Osteoblast (primary cell): ENCODE measurements at regions not wholly inside any gene's neighbourhood (a gene's known extent, or its start where the extent isn't known, plus 50 kb on each side); places are given as distances from the start of the nearest gene placed in this dataset.

ENCODE experiments used
- DNase-seq: peaks from one replicate; pipeline ENCODE4 v3.0.0; 2011; ENCODE audit warnings: low spot score, mixed read lengths; ENCODE audit not compliant: insufficient read length; ENCODE audit errors: missing footprints
- H2AFZ ChIP-seq: 2 replicates; pipeline ENCODE4 v1.6.0; 2011; ENCODE audit warnings: mild to moderate bottlenecking, low read length
- H3K27ac ChIP-seq: 2 replicates; pipeline ENCODE4 v1.5.1; 2011; ENCODE audit warnings: mild to moderate bottlenecking, low read depth, low read length, moderate library complexity
- H3K27me3 ChIP-seq: 2 replicates; pipeline ENCODE4 v1.6.0; 2012; ENCODE audit warnings: mild to moderate bottlenecking, control low read depth, inconsistent platforms, low read length, moderate library complexity; ENCODE audit not compliant: insufficient read depth
- H3K36me3 ChIP-seq: 2 replicates; pipeline ENCODE4 v1.5.1; 2011; ENCODE audit warnings: mild to moderate bottlenecking, low read length, control low read depth, moderate library complexity; ENCODE audit not compliant: insufficient read depth
- H3K4me1 ChIP-seq: 2 replicates; pipeline ENCODE4 v1.5.1; 2011; ENCODE audit warnings: mild to moderate bottlenecking, low read length, control low read depth, moderate library complexity; ENCODE audit not compliant: insufficient read depth
- H3K4me2 ChIP-seq: 2 replicates; pipeline ENCODE4 v1.6.0; 2011; ENCODE audit warnings: mild to moderate bottlenecking, low read length; ENCODE audit not compliant: insufficient read depth
- H3K4me3 ChIP-seq: fragments of 200-600 bp; sonication (generic); 3 replicates; pipeline ENCODE4 v1.5.1; 2012; ENCODE audit warnings: mild to moderate bottlenecking, low read length, inconsistent platforms; ENCODE audit not compliant: insufficient read depth
- H3K79me2 ChIP-seq: 2 replicates; pipeline ENCODE4 v1.6.0; 2012; ENCODE audit warnings: mild to moderate bottlenecking, low read length, control low read depth, inconsistent platforms; ENCODE audit not compliant: insufficient read depth
- H3K9me3 ChIP-seq: 2 replicates; pipeline ENCODE4 v1.5.1; 2011; ENCODE audit warnings: low read depth, low read length, control low read depth
- H4K20me1 ChIP-seq: 2 replicates; pipeline ENCODE4 v1.6.0; 2012; ENCODE audit warnings: mild to moderate bottlenecking, low read length, control low read depth; ENCODE audit not compliant: insufficient read depth
- CTCF ChIP-seq: IDR thresholded peaks from 2 replicates; pipeline ENCODE4 v1.5.1; 2011; ENCODE audit warnings: mild to moderate bottlenecking, low read depth, low read length, moderate library complexity; ENCODE audit errors: extremely low read depth

- H3K9me3 ChIP-seq, result no peaks in the 10 kb centered on the region
- no peak for TF ChIP-seq CTCF
- H4K20me1 ChIP-seq, result no peaks in the 10 kb centered on the region
- H3K4me3 ChIP-seq, result no peak overlapping the region
- no peaks in the 10 kb centered on the region for H3K36me3 ChIP-seq
- H3K27me3 ChIP-seq, result no peaks in the 10 kb centered on the region
- no peak for DNase-seq
- H3K4me1 ChIP-seq, result no peaks in the 10 kb centered on the region
- H3K4me2 ChIP-seq, result no peak overlapping the region
- no peaks in the 10 kb centered on the region for H3K79me2 ChIP-seq
- no peak overlapping the region for H3K27ac ChIP-seq
- H2AFZ ChIP-seq, result no peak overlapping the region
Measured at GRCh38 chr1:208682664-208683013, 438.5 kb upstream of the PLXNA2 start.

GRCh38 chr1:208683141-208683540 is 439.0 kb upstream of the PLXNA2 start:
- no peak for DNase-seq
- no peaks in the 10 kb centered on the region for H3K9me3 ChIP-seq
- H3K4me2 ChIP-seq, result no peak overlapping the region
- H3K4me1 ChIP-seq, result no peaks in the 10 kb centered on the region
- H3K27ac ChIP-seq, result no peak overlapping the region
- no peaks in the 10 kb centered on the region for H3K79me2 ChIP-seq
- no peak for TF ChIP-seq CTCF
- no peaks in the 10 kb centered on the region for H3K27me3 ChIP-seq
- no peak overlapping the region for H3K4me3 ChIP-seq
- H3K36me3 ChIP-seq, result no peaks in the 10 kb centered on the region
- no peak overlapping the region for H2AFZ ChIP-seq
- H4K20me1 ChIP-seq, result no peaks in the 10 kb centered on the region

DNA sequence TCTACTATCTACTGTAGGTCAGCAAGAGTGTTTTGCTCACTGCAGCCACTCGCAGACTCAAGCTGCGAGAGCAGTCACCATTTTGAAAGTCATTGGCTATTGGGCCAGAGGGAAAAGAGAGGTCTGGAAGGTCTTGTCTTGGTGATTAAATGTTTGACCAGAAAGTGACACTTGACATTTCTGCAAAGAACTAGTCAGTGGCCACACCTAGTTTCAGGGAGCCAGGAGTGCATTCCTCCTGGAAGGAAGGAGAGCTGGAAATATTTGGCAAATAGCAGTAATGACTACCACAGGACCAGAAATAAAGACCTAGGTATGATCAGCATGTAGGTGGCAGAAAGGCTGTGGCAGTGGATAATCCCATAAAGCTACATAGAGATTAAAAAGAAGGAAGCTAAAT is 440.0 kb upstream of the PLXNA2 start:
- no peak for DNase-seq
- no peaks in the 10 kb centered on the region for H4K20me1 ChIP-seq

DNA sequence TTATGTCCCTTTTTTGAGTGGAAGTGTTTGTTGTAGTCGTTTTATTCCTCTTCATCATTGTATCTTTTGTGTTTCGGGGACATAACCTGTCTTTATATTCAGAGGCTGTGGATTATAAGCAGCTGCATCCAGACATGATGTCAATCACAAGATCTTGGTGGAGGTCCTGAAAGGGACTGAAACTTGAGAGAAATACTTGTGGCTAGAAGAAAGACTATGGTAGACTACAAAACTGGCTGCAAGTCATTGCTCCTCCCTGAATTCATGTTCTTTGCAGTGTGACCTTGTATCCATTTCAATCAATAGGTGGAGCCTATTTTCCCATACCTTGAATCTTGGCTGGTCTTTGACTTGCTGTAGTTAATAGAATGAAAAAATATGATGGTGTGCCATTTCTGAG is 442.4 kb upstream of the PLXNA2 start:
- H3K36me3 ChIP-seq, result no peaks in the 10 kb centered on the region

More for the DNA sequence above, 440.0 kb upstream of the PLXNA2 start:
- no peak overlapping the region for H3K4me3 ChIP-seq
- no peak overlapping the region for H2AFZ ChIP-seq
- H3K79me2 ChIP-seq, result no peaks in the 10 kb centered on the region
- no peaks in the 10 kb centered on the region for H3K27me3 ChIP-seq
- H3K4me2 ChIP-seq, result no peak overlapping the region
- no peaks in the 10 kb centered on the region for H3K4me1 ChIP-seq
- H3K36me3 ChIP-seq, result no peaks in the 10 kb centered on the region
- TF ChIP-seq CTCF, result no peak
- H3K27ac ChIP-seq, result no peak overlapping the region
- H3K9me3 ChIP-seq, result no peaks in the 10 kb centered on the region

More for the DNA sequence above, 442.4 kb upstream of the PLXNA2 start:
- H3K4me3 ChIP-seq, result no peak overlapping the region
- H3K4me2 ChIP-seq, result no peak overlapping the region
- no peaks in the 10 kb centered on the region for H3K27me3 ChIP-seq
- H3K4me1 ChIP-seq, result no peaks in the 10 kb centered on the region
- no peak overlapping the region for H3K27ac ChIP-seq
- DNase-seq, result no peak
- TF ChIP-seq CTCF, result no peak
- no peaks in the 10 kb centered on the region for H4K20me1 ChIP-seq
- no peaks in the 10 kb centered on the region for H3K79me2 ChIP-seq
- H3K9me3 ChIP-seq, result no peaks in the 10 kb centered on the region
- H2AFZ ChIP-seq, result no peak overlapping the region
